Activated T-helper 1 cell treated with anti-CD3 and anti-CD28 coated beads, Interleukin-12 subunit alpha, Interleukin-12 subunit beta, Interleukin-2, Interleukin-4 antibody, amounts not matched to agents 30 ng/mL and 10 ng/mL and 1 ng/mL, durations not matched to agents 14 hours and 24 hours and 36 hours (primary cell): ENCODE measurements at regions not wholly inside any gene's neighbourhood (a gene's known extent, or its start where the extent isn't known, plus 50 kb on each side); places are given as distances from the start of the nearest gene placed in this dataset.

Experiments
- DNase-seq: peaks from one replicate; pipeline ENCODE4 v3.0.0; 2021; ENCODE audit warnings: low spot score
- H3K27ac Mint-ChIP-seq: one replicate; pipeline ENCODE4 v1.8.0; 2021; ENCODE audit warnings: mild to moderate bottlenecking, mixed read lengths
- H3K27me3 Mint-ChIP-seq: one replicate; pipeline ENCODE4 v1.8.0; 2022; ENCODE audit warnings: mild to moderate bottlenecking, moderate library complexity, mixed read lengths; ENCODE audit not compliant: insufficient read depth
- H3K36me3 Mint-ChIP-seq: one replicate; pipeline ENCODE4 v1.8.0; 2021; ENCODE audit warnings: low read depth, mixed read lengths
- H3K4me1 Mint-ChIP-seq: one replicate; pipeline ENCODE4 v1.8.0; 2021; ENCODE audit warnings: low read depth, mixed read lengths
- H3K4me3 Mint-ChIP-seq: one replicate; pipeline ENCODE4 v1.8.0; 2021; ENCODE audit warnings: mild to moderate bottlenecking, moderate library complexity, mixed read lengths
- H3K9me3 Mint-ChIP-seq: one replicate; pipeline ENCODE4 v1.8.0; 2021; ENCODE audit warnings: mixed read lengths
- intact Hi-C: fragments of 100-400 bp; cut with micrococcal nuclease; formaldehyde crosslinking; loops from one replicate; pipeline ENCODE4 v1.15.1; 2024

DNA sequence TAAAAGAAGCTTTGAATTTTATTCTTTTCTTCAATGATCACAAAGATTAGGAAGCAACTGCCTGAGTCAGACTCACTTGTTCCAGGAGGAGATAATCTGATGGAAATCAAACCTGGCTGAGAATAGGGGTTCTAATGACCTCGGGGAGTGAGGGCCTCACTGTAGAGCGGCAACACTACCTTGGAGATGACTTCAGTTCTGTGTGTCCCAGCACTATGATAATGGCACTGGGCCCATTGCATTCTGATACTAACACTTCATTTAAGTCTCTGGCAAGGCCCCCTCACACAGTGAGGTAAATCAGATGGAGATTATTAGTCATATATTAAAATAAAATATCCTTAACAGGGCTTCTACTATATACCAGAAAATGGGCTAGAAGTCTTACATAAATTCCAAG is 233.3 kb upstream of the EGLN3 start:
- Mint-ChIP-seq H3K36me3 (no peaks in the 10 kb centered on the region), H3K4me3 (no peak overlapping the region), H3K9me3 (no peaks in the 10 kb centered on the region), H3K27ac (no peak overlapping the region), H3K4me1 (peaks cover 4% of the 10 kb centered on the region), H3K27me3 (peaks cover 4% of the 10 kb centered on the region)
- intact Hi-C loops = no loop called here
- DNase-seq = no peak

DNA sequence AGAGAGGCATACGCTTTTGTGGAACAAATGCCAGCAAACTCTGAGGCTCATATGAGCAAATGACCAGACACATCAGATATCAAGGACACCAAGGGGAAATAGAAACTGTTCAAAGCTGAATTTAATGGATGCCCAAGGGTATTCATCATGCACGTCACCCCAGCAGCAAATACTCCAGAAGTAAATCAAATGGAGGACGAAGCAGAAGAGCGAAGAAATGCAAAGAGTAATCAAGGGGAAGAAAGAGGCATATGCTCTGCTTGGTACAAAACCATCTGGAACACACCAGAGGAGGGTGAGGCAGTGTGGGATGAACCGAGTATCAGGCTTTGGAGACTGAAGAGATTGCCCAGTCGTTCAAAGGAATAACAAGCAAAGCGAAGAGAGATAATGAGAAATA is 232.6 kb upstream of the EGLN3 start:
- intact Hi-C loops = no loop called here
- peaks cover 4% of the 10 kb centered on the region for H3K4me1 Mint-ChIP-seq
- no peak for DNase-seq
- no peak overlapping the region for H3K4me3 Mint-ChIP-seq
- no peak overlapping the region for H3K27ac Mint-ChIP-seq
- no peaks in the 10 kb centered on the region for H3K9me3 Mint-ChIP-seq
- H3K27me3 Mint-ChIP-seq = peaks cover 4% of the 10 kb centered on the region
- H3K36me3 Mint-ChIP-seq = no peaks in the 10 kb centered on the region

DNA sequence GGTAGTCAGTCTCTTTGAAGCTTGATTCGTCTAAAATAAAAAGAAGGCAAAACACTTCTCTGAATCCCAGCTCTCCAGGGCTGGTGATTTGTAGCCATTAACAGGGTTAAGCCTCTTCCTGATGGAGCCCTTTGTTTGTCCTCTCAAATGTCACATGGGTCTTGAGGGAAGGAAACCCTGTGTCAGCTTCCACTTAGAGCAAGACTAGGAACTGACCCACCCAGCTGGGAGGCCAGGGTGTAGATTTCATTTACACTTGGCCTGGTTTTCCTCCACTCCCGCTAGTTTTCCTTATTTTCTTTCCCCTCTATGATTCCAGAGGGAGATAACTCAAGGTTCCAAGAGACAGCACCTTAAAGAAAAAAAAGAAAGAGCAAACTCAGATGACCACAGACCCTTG is 230.5 kb upstream of the EGLN3 start:
- H3K9me3 Mint-ChIP-seq = no peaks in the 10 kb centered on the region
- intact Hi-C loops = no loop called here
- no peak overlapping the region for H3K27ac Mint-ChIP-seq
- H3K36me3 Mint-ChIP-seq = no peaks in the 10 kb centered on the region
- peaks cover 4% of the 10 kb centered on the region for H3K4me1 Mint-ChIP-seq
- H3K27me3 Mint-ChIP-seq = peaks cover 4% of the 10 kb centered on the region
- DNase-seq = no peak
- H3K4me3 Mint-ChIP-seq = no peak overlapping the region

DNA sequence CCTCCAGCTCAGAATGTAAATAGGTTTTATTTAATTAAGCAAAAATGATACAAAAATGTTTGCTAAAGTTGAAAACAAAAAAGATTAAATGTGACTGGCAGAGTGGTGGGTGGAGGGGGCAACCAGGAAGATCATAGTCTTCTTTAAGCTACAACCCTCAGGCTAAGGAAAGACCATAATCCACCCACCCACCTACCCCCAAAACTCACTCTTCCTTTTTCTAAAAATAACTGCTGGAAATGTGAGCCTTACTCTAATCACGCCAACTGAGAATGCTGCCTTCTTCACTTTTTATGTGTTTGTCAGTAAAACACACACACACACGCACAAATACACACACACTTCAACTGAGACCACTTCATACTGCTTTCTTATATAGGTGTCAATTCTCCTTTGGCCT is 230.0 kb upstream of the EGLN3 start:
- Mint-ChIP-seq H3K27me3 (peaks cover 4% of the 10 kb centered on the region), H3K4me3 (no peak overlapping the region), H3K36me3 (no peaks in the 10 kb centered on the region), H3K4me1 (peaks cover 4% of the 10 kb centered on the region), H3K9me3 (no peaks in the 10 kb centered on the region), H3K27ac (no peak overlapping the region)
- no peak for DNase-seq
- intact Hi-C loops = no loop called here

DNA sequence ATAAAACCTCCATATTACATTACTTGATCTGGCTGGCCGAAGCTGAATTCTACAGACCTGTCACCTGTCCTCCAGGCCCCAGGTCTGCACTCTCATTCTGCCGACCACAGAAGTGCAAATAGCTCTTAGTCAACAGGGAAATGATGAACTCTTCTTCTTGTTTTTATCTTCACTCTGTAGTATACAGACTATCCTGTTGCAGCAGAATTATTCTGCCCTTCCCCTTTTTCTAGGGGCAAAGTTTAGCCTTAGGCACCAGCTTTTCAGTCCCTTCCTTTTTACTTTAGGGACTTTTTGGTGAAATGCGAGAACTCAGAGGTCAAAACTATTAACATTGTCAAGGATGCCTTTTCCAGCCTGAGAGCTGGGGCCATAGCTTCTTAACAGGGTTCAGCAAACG is 229.6 kb upstream of the EGLN3 start:
- Mint-ChIP-seq H3K4me1 (peaks cover 4% of the 10 kb centered on the region), H3K9me3 (no peaks in the 10 kb centered on the region), H3K36me3 (no peaks in the 10 kb centered on the region), H3K4me3 (no peak overlapping the region), H3K27ac (no peak overlapping the region), H3K27me3 (peaks cover 4% of the 10 kb centered on the region)
- intact Hi-C loops = no loop called here
- no peak for DNase-seq

DNA sequence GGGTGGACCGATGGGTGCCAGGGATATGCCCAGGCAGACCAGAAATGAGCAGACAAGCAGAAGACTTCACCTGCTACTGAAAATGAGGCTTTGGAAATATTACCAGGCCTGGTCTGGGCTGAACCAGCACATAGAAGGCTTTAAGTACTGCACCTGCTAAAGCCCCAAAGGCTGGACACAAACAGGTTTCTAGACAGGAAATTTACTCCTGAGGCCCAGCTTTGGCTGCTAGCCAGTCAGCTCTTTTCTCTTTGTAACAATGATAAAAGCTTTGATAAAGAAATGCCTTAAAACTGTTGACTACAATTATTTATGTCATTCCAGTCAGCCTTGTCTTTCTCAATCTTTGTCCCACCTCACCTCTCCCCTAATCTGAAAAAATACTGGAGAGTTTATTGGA is 228.9 kb upstream of the EGLN3 start:
- no peaks in the 10 kb centered on the region for H3K9me3 Mint-ChIP-seq
- no peaks in the 10 kb centered on the region for H3K36me3 Mint-ChIP-seq
- H3K4me1 Mint-ChIP-seq = peaks cover 4% of the 10 kb centered on the region
- no peak overlapping the region for H3K27ac Mint-ChIP-seq
- no peak overlapping the region for H3K4me3 Mint-ChIP-seq
- intact Hi-C loops = no loop called here
- H3K27me3 Mint-ChIP-seq = peaks cover 4% of the 10 kb centered on the region
- DNase-seq = no peak

DNA sequence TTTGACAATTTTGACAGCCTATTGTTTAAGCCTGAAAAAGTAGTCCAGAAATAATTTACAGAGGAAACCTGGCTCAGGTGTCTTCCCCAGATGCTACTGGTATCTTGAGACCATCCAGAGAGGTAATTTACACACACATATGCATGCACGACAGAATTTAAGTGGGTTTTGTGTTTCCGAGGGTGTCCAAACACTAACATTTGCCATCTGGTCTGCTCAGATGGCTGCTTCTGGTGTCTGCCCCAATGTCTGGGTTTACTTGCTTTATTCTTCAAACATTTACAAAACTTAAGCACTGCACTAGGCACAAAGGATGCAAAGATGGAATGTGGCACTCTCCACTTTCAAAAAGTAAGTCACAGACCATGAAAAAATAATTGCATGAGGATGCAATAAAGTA is 226.6 kb upstream of the EGLN3 start:
- no peak for DNase-seq
- Mint-ChIP-seq H3K9me3 (no peaks in the 10 kb centered on the region), H3K27ac (no peak overlapping the region), H3K36me3 (no peaks in the 10 kb centered on the region), H3K27me3 (peaks cover 4% of the 10 kb centered on the region), H3K4me1 (peaks cover under 1% of the 10 kb centered on the region), H3K4me3 (no peak overlapping the region)
- intact Hi-C loops = no loop called here

DNA sequence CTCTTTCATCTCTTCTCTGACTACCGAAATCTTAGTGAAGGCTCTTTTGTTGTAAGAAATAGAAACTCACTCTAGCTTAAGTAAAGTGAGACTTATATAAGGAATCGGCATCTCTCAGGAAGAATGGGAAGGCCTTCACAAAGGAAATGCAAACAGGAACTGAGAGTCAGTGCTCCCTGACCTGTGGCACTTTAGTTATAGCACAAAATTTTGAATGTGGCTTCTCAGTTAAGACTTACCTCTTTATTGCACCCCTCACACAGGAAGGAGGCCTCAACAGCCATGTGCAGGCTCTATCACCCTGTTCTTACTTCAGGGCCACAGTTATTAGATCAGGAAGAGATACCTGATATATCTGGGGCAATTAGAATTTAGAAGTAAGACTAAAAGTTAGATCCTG is 224.7 kb upstream of the EGLN3 start:
- Mint-ChIP-seq H3K27me3 (peaks cover 3% of the 10 kb centered on the region), H3K4me1 (no peaks in the 10 kb centered on the region), H3K9me3 (no peaks in the 10 kb centered on the region), H3K27ac (no peak overlapping the region), H3K4me3 (no peak overlapping the region), H3K36me3 (no peaks in the 10 kb centered on the region)
- intact Hi-C loops = no loop called here
- DNase-seq = no peak

DNA sequence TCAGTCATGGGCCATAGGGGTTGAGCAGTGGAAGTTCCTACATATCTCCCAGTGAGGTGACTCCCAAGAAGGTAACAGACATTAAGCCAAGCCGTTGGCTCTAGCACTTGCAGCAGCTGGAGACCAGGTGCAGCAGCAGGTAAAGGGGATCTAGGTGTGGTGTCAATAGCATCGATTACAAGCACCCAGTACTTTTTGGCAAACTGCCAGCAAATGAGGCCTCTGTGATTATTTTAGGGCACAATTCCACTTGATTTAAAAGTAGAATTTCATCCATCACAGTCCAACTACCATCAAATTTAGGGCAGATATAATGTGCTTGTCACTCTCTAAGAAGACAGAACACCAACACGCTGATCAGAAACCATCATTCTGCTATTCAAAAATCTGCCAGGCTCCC is 224.1 kb upstream of the EGLN3 start:
- DNase-seq = no peak
- no peaks in the 10 kb centered on the region for H3K4me1 Mint-ChIP-seq
- H3K36me3 Mint-ChIP-seq = no peaks in the 10 kb centered on the region
- intact Hi-C loops = no loop called here
- H3K27ac Mint-ChIP-seq = no peak overlapping the region
- no peaks in the 10 kb centered on the region for H3K9me3 Mint-ChIP-seq
- peaks cover 3% of the 10 kb centered on the region for H3K27me3 Mint-ChIP-seq
- no peak overlapping the region for H3K4me3 Mint-ChIP-seq

DNA sequence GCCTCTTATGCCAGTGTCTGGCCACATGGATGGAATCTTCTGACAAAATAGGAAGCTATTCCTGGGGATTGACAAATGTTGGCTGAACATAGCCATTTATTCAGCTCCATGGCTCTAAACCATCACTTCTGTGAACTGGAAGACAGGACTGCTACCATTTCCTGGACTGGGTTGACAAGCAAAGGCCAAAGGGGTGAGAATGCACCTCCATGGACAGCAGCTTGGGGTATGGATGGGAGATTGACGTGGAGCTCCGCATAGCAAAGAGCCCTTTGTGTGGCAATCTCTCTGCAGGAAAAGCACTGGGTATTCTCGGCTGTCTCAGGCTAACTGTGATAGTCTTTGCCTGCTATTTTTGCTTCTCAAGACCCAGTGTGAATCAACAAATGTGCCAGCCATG is 223.0 kb upstream of the EGLN3 start:
- no peak for DNase-seq
- Mint-ChIP-seq H3K27ac (no peak overlapping the region), H3K27me3 (peaks cover 3% of the 10 kb centered on the region), H3K4me3 (no peak overlapping the region), H3K4me1 (no peaks in the 10 kb centered on the region), H3K36me3 (no peaks in the 10 kb centered on the region), H3K9me3 (no peaks in the 10 kb centered on the region)
- intact Hi-C loops = no loop called here

DNA sequence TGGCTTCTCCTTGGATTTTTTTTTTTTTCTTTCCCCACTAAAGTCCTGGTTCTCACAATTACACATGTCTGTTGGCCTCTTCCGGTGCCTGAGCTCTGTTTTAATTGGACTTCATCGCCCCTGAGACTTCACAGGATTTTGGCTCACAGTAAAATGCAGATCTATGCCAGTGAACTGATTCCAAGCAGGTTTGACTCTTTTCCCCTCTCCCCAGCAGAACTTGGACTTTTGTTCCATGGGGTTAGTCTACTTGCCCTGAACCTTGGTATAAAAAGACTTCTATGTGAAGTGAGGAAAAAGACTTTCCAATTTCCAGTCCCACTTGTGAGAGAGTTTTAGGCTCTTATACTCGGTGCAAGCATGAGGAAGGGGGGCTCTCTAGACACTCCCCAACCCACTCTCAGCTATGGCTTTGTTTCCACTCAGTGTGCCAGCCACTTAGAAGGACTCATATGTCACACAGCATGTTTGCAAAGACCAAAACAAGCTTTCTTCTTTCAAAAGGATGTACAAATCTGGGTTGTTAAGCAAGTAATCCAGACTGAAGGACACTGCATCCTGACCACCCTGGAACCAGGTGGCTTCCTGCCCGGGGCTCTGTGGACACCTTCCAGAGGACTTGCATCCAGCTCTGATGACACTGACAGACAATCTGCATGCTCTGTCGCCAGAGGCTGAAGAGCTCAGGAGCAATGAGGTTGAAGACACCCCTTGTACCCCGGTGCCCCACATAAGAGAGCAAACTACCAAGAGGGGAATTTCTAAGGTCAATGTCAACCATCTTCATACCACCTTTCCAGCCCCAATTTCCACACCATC is 221.9 kb upstream of the EGLN3 start:
- H3K36me3 Mint-ChIP-seq = no peaks in the 10 kb centered on the region
- peaks cover 3% of the 10 kb centered on the region for H3K27me3 Mint-ChIP-seq
- no peaks in the 10 kb centered on the region for H3K9me3 Mint-ChIP-seq
- H3K4me3 Mint-ChIP-seq = no peak overlapping the region
- intact Hi-C loops = no loop called here
- no peak overlapping the region for H3K27ac Mint-ChIP-seq
- DNase-seq = no peak
- H3K4me1 Mint-ChIP-seq = no peaks in the 10 kb centered on the region

DNA sequence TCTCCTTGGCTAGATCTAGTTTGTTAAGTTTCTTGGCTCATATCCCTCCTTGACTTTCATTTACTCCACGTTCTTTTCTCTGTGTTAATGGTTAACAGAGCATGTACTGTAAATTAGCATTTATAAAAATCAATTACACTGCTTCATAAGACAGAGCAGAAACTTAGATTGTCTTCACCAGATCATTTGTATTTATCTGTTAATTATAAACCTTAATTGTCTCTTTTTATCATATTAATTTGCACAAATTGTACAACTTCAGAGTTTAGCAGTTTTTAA is 221.2 kb upstream of the EGLN3 start:
- Mint-ChIP-seq H3K4me1 (no peaks in the 10 kb centered on the region), H3K27ac (no peak overlapping the region), H3K36me3 (no peaks in the 10 kb centered on the region), H3K4me3 (no peak overlapping the region), H3K27me3 (peaks cover 3% of the 10 kb centered on the region), H3K9me3 (no peaks in the 10 kb centered on the region)
- DNase-seq = no peak
- intact Hi-C loops = no loop called here

DNA sequence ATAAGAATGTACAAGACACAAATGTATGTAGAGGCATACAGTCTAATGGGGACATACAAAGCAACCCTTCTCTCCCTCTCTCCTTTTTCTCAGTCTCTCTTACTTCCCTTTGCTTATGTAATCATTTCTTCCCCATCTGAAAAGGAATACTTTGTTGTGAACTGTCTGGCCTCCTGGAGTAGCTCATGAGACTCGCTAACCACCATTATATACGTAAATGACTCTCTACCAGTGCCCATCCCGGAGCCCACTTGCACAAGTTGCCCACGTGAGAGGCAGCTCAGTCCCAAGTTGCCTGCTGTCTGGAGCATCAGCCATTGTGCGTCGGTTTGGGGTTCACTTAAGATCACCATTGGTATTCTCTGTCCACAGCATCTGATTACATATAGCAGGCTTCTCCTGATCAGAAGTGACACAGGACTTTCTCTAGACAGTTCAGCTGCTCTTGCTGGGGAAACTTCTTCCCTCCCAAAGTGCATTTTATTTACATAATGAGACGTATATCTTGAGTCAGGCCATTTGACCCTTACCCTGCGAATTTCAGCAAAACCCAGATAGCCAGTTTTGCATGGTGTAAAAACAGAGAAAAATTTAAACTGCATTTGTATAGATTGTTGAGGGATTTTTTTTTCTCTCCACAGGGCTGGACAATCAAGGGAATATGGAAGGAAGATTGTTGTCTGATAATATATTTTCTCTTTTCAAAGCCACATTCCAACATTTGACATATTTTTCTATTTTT is 220.7 kb upstream of the EGLN3 start:
- no peaks in the 10 kb centered on the region for H3K4me1 Mint-ChIP-seq
- H3K36me3 Mint-ChIP-seq = no peaks in the 10 kb centered on the region
- no peak overlapping the region for H3K27ac Mint-ChIP-seq
- H3K27me3 Mint-ChIP-seq = peaks cover 3% of the 10 kb centered on the region
- no peak for DNase-seq
- intact Hi-C loops = no loop called here
- H3K4me3 Mint-ChIP-seq = no peak overlapping the region
- H3K9me3 Mint-ChIP-seq = no peaks in the 10 kb centered on the region

DNA sequence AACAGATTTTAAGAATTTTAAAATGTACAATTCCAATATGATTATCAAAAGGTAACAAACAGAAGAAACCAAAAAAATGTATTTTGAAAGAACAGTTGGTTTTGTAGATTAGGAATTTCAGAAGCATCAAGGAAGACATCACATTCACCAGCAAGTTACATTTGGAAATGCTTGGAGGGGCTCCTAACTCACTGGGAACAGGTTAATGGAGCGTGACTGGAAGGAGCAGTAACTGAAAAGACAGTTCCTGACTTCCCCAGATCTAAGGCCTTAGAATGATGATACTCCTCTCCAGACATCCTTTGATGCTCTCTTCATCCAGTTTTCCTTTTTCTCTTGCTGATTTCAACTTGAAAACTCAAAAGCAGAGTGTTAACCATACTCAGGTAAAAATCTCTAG is 220.0 kb upstream of the EGLN3 start:
- intact Hi-C loops = no loop called here

More for the DNA sequence above, 220.0 kb upstream of the EGLN3 start:
- H3K9me3 Mint-ChIP-seq = no peaks in the 10 kb centered on the region
- H3K27me3 Mint-ChIP-seq = peaks cover 6% of the 10 kb centered on the region
- no peak overlapping the region for H3K4me3 Mint-ChIP-seq
- no peak for DNase-seq
- peaks cover 6% of the 10 kb centered on the region for H3K4me1 Mint-ChIP-seq
- H3K36me3 Mint-ChIP-seq = no peaks in the 10 kb centered on the region
- no peak overlapping the region for H3K27ac Mint-ChIP-seq
